Gastroesophageal sphincter (tissue), 3 donors: ENCODE measurements at regions not wholly inside any gene's neighbourhood (a gene's known extent, or its start where the extent isn't known, plus 50 kb on each side); places are given as distances from the start of the nearest gene placed in this dataset.

Source experiments
- EP300 ChIP-seq: sonication (generic); formaldehyde crosslinking; IDR thresholded peaks from one replicate; pipeline ENCODE4 v1.6.1; 2017; ENCODE audit warnings: antibody characterized with exemption, mild to moderate bottlenecking
- TF ChIP-seq, protein P1 (sequence below), 4 experiments: fragments of 200-600 bp in 2 of 4; fragments of 450-650 bp in 2 of 4; sonication (generic) in 1 of 4; IDR thresholded peaks; one replicate each; pipeline ENCODE4 v1.5.1; 2017 to 2019; ENCODE audit warnings: antibody characterized with exemption in 4 of 4, mild to moderate bottlenecking in 2 of 4, moderate library complexity in 2 of 4

- no peak for TF ChIP-seq EP300
- TF ChIP-seq, protein P1, sequence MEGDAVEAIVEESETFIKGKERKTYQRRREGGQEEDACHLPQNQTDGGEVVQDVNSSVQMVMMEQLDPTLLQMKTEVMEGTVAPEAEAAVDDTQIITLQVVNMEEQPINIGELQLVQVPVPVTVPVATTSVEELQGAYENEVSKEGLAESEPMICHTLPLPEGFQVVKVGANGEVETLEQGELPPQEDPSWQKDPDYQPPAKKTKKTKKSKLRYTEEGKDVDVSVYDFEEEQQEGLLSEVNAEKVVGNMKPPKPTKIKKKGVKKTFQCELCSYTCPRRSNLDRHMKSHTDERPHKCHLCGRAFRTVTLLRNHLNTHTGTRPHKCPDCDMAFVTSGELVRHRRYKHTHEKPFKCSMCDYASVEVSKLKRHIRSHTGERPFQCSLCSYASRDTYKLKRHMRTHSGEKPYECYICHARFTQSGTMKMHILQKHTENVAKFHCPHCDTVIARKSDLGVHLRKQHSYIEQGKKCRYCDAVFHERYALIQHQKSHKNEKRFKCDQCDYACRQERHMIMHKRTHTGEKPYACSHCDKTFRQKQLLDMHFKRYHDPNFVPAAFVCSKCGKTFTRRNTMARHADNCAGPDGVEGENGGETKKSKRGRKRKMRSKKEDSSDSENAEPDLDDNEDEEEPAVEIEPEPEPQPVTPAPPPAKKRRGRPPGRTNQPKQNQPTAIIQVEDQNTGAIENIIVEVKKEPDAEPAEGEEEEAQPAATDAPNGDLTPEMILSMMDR (IDR thresholded peaks at IDR 0.05) = no peak
Observed at GRCh38 chr11:38461751-38462150, 1863.7 kb upstream of the RAG2 start.
